GM10266 (cell line): ENCODE measurements at regions not wholly inside any gene's neighbourhood (a gene's known extent, or its start where the extent isn't known, plus 50 kb on each side); places are given as distances from the start of the nearest gene placed in this dataset.

Experiments used
- DNase-seq: peaks from one replicate; pipeline ENCODE4 v3.0.0; 2012; ENCODE audit errors: extremely low spot score
- TF ChIP-seq, protein P1 (sequence below): IDR thresholded peaks from 2 replicates; pipeline ENCODE4 v1.5.1; 2012; ENCODE audit warnings: mild to moderate bottlenecking, low read depth; ENCODE audit not compliant: control insufficient read depth, insufficient read depth; ENCODE audit errors: missing control alignments

DNA sequence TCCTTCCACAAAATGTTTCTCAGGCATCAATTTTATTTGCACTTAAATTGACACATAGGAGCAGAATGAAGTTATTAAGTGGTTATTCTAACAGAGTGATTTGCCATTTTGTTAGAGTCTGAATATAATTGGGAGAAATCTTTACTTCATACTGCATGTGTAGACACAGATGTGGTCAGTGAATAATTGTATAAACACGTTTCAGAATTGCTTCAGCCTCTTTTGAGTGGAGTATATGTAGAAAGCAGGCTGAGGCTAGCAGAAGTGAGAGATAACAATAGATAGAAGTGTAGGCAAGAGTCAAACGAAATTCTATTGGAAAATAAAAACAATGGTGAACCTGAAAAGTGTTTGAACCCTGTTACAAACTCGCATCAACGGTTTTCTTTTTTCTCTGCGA lies 270.7 kb downstream of the TMEM167A start:
- DNase-seq: no peak
- TF ChIP-seq, protein P1, sequence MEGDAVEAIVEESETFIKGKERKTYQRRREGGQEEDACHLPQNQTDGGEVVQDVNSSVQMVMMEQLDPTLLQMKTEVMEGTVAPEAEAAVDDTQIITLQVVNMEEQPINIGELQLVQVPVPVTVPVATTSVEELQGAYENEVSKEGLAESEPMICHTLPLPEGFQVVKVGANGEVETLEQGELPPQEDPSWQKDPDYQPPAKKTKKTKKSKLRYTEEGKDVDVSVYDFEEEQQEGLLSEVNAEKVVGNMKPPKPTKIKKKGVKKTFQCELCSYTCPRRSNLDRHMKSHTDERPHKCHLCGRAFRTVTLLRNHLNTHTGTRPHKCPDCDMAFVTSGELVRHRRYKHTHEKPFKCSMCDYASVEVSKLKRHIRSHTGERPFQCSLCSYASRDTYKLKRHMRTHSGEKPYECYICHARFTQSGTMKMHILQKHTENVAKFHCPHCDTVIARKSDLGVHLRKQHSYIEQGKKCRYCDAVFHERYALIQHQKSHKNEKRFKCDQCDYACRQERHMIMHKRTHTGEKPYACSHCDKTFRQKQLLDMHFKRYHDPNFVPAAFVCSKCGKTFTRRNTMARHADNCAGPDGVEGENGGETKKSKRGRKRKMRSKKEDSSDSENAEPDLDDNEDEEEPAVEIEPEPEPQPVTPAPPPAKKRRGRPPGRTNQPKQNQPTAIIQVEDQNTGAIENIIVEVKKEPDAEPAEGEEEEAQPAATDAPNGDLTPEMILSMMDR: no peak

DNA sequence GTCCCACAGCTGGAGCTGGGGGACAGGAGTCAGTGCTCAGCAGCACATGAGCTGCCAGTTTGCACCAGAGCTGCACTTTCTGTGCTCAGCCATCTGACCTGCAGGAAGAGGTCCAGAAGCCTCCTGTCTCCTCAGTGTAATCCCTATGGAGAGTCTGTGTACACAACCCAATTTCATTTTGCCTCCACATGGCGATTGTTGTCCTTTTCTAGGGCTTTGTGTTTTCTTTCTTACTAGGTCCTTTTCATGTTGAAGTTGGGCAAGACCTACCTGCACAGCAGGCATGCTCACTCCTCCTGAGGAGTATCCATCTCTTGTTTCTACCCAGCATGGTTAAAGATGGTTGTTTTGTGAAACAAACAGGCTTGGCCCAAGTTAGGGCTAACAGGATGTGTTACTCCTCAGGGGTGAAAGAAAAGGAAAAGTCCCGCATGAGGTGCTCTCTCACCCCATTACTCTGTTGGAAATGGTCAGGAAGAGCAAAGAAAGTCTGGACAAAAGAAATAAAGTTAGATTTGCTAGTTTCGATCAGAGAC lies 273.0 kb downstream of the TMEM167A start:
- DNase-seq: no peak
- TF ChIP-seq, protein P1: no peak

DNA sequence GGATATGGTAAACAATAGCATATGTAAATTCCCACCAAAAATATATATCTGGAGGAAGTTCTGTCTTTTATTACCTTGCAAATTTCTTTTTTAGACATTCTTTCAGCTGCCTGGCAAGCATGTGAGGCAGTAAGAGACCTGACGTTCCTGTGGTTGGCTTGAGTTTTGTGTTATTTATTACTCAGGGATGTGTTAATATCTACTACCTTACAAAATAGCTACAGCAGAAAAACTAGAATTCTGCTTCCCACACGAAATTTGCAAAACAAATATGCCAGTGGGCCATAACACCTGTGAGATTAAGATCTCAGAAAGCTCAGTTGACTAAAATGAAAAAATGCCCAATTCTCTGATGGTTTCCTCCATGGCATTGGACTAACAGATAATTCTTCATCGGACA lies 274.2 kb downstream of the TMEM167A start:
- TF ChIP-seq, protein P1: no peak
- no peak for DNase-seq

DNA sequence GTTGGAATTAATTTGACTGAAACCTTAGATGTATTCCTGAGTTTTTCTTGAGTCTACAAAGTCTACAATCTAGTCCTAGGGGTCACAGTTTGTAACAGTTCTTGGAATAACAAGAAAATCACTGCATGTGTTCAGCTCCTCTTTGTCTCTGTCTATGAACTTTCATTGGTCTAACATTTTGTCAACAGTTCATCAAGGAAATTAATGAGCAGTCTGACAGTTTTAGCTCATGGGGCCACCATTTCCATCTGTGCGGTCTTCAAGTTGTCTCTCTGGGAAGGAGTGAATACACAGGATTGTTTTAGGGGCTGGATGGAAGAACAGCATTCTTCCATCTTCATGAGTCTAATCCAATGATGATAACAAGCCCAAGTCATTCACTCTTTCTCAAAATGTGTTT lies 276.4 kb downstream of the TMEM167A start:
- TF ChIP-seq, protein P1: no peak
- no peak for DNase-seq

DNA sequence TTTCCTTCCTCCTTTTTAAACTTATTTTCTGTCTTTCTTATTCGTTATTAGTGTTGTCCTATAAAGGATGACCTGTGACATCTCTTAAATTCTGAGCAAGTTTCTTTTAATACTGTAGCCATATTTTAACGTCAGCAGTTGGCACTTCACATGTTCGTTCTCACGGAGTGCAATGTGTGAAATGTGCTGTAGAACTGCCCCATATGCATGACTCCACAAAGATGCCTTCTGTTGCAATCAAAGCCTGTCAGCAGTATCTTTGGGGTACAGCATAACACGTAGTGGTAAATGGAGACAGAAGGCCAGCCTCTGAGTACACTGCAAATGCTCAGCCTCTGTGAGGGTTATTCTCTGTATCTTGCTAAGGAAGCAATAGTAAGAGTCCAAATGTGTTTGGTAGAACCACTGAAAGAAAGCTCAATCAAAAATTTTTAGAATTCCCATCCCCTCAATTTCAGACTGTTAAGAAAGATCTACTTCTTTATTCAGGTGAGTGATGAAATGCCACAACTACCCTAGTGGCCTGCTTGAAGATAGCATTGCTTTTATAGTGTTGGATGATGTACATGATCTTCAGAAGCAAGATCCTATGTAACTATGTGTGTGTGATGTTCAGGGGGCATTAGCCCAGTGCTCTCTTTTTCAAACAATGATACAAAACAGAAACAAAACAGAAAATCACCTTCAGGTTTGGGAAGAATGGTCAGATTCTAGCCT lies 277.7 kb downstream of the TMEM167A start:
- no peak for DNase-seq
- TF ChIP-seq, protein P1: no peak

DNA sequence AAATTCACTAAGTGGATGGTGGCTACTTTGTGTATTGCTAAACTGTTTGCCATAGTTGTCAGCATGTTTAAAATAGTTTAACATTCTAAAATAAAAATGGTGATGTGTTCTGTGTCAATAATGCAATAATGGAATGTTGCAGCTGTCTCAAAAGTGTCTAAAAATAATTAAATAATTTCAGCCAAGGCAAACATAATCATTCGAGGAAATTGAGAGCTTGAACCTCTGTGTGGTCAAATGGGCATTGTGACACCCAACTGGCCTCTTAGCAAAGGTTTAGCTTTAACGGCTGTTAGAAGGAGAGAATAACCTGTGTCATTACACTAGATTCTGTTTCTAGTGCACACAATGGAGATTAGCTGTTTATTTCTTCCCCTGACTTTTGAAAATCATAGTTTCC lies 278.5 kb downstream of the TMEM167A start:
- no peak for DNase-seq
- TF ChIP-seq, protein P1: no peak

DNA sequence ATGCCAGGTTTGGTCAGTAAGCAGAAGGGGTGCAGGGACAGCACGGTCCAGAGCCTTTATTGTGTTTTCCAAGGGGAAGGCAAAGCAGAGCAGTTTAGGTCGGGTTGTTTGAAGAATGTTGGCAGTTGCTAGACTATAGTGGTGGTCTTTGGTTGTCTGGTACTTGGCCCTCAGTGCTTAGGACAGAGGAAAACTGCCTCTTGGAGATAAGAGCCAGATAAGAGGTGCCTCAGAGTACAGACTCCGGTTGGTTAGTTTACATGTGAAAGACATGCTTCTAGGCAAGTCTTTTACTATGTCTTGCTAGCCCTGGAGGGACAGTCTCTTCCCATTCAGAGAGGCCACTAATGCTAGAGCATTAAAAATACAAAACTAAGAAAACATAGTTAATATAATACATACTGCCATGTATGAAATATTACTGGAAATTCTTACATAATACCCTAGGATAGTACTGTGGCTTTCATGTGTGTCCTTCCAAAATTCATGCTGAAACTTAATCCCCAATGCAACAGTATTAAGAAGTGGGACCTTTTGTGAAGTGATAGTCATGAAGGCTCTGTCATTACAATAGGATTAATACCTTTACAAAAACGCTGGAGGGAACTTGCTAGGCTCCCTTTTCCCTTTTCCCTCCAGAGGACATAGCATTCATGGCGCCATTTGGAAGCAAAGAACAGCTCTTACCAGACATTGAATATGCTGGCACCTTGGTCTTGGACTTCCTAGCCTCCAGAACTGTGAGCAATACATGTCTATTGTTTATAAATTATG lies 280.4 kb downstream of the TMEM167A start:
- TF ChIP-seq, protein P1: no peak

More for the DNA sequence above, 280.4 kb downstream of the TMEM167A start:
- DNase-seq: no peak
